ENCODE measurements at regions not wholly inside any gene's neighbourhood (a gene's known extent, or its start where the extent isn't known, plus 50 kb on each side); places are given as distances from the start of the nearest gene placed in this dataset.

GRCh38 chr7:114112806-114113205, 194.0 kb upstream of the PPP1R3A start:
- Histone ChIP-seq H3K4me2 (ENCODE audit: low read length) (no peak overlapping the region), H2AFZ (ENCODE audit: low read depth, low read length, poor library complexity, severe bottlenecking) (no peak overlapping the region), H3K9ac (ENCODE audit: low read length) (no peak overlapping the region), H3K27ac (ENCODE audit: low read depth, low read length) (no peak overlapping the region), H3K9me2 (ENCODE audit: insufficient read depth) (no peaks in the 10 kb centered on the region), H3K9me3 (ENCODE audit: control insufficient read depth in 1 of 2, insufficient read depth in 1 of 2, low read depth in 1 of 2, low read length in 2 of 2) (no peaks in the 10 kb centered on the region), H4K20me1 (ENCODE audit: insufficient read depth) (no peaks in the 10 kb centered on the region), H3K36me3 (ENCODE audit: control insufficient read depth in 1 of 2, insufficient read depth in 2 of 2, low read length in 2 of 2) (no peaks in the 10 kb centered on the region), H3K27me3 (ENCODE audit: insufficient read depth, low read length) (no peaks in the 10 kb centered on the region), H3K4me1 (ENCODE audit: control insufficient read depth in 1 of 2, insufficient read depth in 2 of 2, low read length in 2 of 2) (no peaks in the 10 kb centered on the region), H3K79me2 (ENCODE audit: insufficient read depth, low read length) (no peaks in the 10 kb centered on the region), H3K4me3 (replicated peaks in 1 of 2; ENCODE audit: low read depth in 1 of 2, low read length in 2 of 2) (no peak overlapping the region)
- ATAC-seq (no peak), DNase-seq (ENCODE audit: low read depth, low spot score) (no peak)
- POLR2A ChIA-PET: no interaction called here
- RAD21 ChIA-PET (ENCODE audit: low non-redundant PET in 1 of 2, low total read pairs in 2 of 2, uncharacterized antibody in 2 of 2, unreplicated experiment in 2 of 2): no interaction called here
- TF ChIP-seq CEBPB (IDR thresholded peaks at IDR 0.05; ENCODE audit: low read depth) (peak; percentile 55; the same call in 1 of the 2 replicates), ELF1 (IDR thresholded peaks at IDR 0.05; ENCODE audit: borderline replicate concordance, low read depth) (no peak)
- CTCF ChIA-PET: no interaction called here
- intact Hi-C loops (cut with micrococcal nuclease): no loop called here
- BruUV-seq (replicated peaks): no TSS peak

GRCh38 chr7:114110666-114111065, 191.9 kb upstream of the PPP1R3A start:
- no peak for DNase-seq (ENCODE audit: low read depth, low spot score)
- no peak overlapping the region for H3K9ac ChIP-seq (ENCODE audit: low read length)
- intact Hi-C loops (cut with micrococcal nuclease): no loop called here
- RAD21 ChIA-PET (ENCODE audit: low non-redundant PET in 1 of 2, low total read pairs in 2 of 2, uncharacterized antibody in 2 of 2, unreplicated experiment in 2 of 2): no interaction called here
- POLR2A ChIA-PET: no interaction called here
- no peaks in the 10 kb centered on the region for H3K79me2 ChIP-seq (ENCODE audit: insufficient read depth, low read length)
- H3K9me3 ChIP-seq (ENCODE audit: control insufficient read depth in 1 of 2, insufficient read depth in 1 of 2, low read depth in 1 of 2, low read length in 2 of 2): no peaks in the 10 kb centered on the region
- H3K4me3 ChIP-seq (replicated peaks in 1 of 2; ENCODE audit: low read depth in 1 of 2, low read length in 2 of 2): no peak overlapping the region
- no peak for TF ChIP-seq REST (IDR thresholded peaks at IDR 0.05; ENCODE audit: low read depth)
- TF ChIP-seq EZH2phosphoT487 (IDR thresholded peaks at IDR 0.05; ENCODE audit: borderline replicate concordance): no peak
- H3K36me3 ChIP-seq (ENCODE audit: control insufficient read depth in 1 of 2, insufficient read depth in 2 of 2, low read length in 2 of 2): no peaks in the 10 kb centered on the region
- CTCF ChIA-PET: no interaction called here
- no TSS peak for BruUV-seq (replicated peaks)
- no peaks in the 10 kb centered on the region for H3K9me2 ChIP-seq (ENCODE audit: insufficient read depth)
- H3K27me3 ChIP-seq (ENCODE audit: insufficient read depth, low read length): no peaks in the 10 kb centered on the region
- H2AFZ ChIP-seq (ENCODE audit: low read depth, low read length, poor library complexity, severe bottlenecking): no peak overlapping the region
- no peaks in the 10 kb centered on the region for H4K20me1 ChIP-seq (ENCODE audit: insufficient read depth)
- H3K4me1 ChIP-seq (ENCODE audit: control insufficient read depth in 1 of 2, insufficient read depth in 2 of 2, low read length in 2 of 2): no peaks in the 10 kb centered on the region
- no peak for ATAC-seq
- no peak overlapping the region for H3K4me2 ChIP-seq (ENCODE audit: low read length)
- no peak overlapping the region for H3K27ac ChIP-seq (ENCODE audit: low read depth, low read length)

All from HCT116 (cell line).